HG02970 (cell line): ENCODE measurements at regions not wholly inside any gene's neighbourhood (a gene's known extent, or its start where the extent isn't known, plus 50 kb on each side); places are given as distances from the start of the nearest gene placed in this dataset.
"Not testable (repeated sequence)": the region's sequence is repeated elsewhere in the genome, so short reads cannot be mapped to it uniquely, and the experiment has no call there.

Experiments used
- ATAC-seq: cut with Tn5 transposase; IDR thresholded peaks from one replicate; pipeline ENCODE4 v1.9.1; 2021; ENCODE audit warnings: mild to moderate bottlenecking, moderate library complexity, moderate number of reproducible peaks; ENCODE audit not compliant: unreplicated experiment, low FRiP score

- no peak for ATAC-seq
Measured at GRCh38 chr12:47382305-47382704, 302.5 kb upstream of the AMIGO2 start.

DNA sequence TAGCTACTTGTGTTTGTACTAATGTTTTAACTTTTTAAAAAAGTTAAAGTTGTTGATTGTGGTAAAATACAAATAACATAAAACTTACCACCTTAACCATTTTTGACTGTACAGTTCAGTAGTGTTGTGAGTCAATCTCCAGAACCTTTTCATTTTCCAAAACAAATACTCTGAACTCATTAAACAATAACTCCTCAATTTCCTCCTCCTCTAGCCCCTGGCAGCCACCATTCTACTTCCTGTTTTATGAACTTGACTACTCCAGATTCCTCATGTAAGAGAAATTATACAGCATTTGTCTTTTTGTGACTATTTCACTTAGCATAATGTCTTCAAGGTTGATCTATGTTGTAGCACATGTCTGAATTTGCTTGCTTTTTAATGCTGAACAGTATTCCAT is 299.1 kb upstream of the AMIGO2 start:
- no peak for ATAC-seq

DNA sequence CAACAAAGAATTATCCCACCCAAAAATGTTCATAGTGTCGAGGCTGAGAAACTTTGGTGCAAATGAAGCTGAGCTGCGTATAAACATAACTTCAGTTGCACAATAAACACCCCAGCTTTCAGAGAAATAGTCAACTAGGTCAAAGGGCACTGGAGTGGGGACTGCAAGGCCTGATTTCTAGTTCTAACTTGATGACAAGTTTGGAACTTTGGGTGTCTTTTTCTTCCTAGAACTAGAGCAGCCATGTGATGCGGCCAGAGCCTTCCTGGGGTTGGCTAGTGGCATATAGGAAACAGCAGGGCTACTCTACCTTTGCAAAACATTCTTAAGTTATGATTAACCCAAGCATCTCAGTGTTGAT is 298.4 kb upstream of the AMIGO2 start:
- no peak for ATAC-seq

DNA sequence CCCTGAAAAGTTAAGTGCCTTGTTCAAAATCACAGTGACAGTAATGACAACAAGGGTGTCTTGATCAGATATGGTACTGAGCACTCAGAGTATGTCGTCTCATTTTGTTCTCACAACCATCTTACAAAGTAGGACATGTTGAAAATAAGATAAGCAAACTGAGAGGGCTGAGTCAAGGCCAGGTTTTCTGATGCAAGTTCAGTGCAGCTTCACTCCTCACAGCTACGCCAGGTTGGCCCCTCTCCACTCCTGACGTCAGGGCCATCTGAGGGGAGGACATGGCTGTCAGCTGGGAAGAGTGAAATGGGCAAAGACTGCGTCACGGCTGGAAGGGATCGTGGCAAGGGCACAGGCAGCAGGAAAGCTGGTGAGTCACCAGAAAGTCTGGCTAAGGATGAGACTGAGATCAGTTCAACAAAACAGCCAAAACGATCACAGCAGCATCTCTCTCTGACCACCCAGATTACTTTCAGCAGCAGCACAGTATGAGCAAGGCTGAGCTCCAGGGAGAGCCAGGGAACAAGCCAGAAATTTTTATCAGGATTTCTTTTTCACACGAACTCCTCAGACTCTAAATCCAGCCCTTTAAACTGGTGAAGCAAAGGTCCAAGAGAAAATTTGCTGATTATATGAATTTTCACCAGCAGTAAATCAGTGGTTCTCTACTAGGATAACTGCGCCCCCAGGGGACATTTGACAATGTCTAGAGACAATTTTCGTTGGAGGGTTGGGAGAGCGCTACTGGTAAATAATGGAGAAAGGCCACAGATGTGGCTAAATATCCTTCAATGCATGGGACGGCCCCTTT is 297.9 kb upstream of the AMIGO2 start:
- ATAC-seq = no peak

GRCh38 chr12:47376927-47377326 is 297.2 kb upstream of the AMIGO2 start:
- ATAC-seq = no peak

GRCh38 chr12:47373554-47374150 is 293.9 kb upstream of the AMIGO2 start:
- no peak for ATAC-seq

GRCh38 chr12:47370421-47370820 is 290.7 kb upstream of the AMIGO2 start:
- no peak for ATAC-seq

- ATAC-seq = no peak
Measured at GRCh38 chr12:47369085-47369484, 289.3 kb upstream of the AMIGO2 start.

DNA sequence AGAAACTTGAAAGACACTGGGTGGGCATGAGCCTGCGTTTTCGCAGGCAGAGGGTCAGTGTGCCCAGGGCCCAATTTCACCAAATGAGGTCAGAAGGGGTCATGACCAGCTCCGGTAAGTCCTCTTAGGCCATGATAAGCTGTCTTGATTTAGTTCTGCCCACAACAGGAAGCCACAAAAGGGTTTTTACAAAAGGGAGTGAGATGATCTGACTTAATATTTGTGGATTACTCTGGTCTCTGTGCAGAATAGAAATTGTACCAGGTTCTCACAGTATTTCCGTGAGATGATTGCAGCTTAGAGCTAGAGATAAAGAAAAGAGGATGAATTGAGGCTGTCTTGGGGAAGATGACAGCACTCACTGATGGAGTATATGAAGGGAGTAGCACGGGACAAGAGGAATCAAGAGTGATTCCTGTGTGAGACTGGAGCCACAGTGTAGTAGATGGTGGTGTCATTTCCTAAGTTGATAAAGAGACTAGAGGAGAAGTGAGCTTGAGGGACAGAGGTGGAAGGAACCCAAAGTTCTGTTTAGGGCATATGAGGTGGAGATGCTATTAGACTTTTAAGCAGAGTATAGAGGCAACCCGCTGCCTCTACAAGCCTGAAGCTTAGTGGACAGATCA is 288.3 kb upstream of the AMIGO2 start:
- no peak for ATAC-seq

GRCh38 chr12:47366579-47366978 is 286.8 kb upstream of the AMIGO2 start:
- no peak for ATAC-seq

DNA sequence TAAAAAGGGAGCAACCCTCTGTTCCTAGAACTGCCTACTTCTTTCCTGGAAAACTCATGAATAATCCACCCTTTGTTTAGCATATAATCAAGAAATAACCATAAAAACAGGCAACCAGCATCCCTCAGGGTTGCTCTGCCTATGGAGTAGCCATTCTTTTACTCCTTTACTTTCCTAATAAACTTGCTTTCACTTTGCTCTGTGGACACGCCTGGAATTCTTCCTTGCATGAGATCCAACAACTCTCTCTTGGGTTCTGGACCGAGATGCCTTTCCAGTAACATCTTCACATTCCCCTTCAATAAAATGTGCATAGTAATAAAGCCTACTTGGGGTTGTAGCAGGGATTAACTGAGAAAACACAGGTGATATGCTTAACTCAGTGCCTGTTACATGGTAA is 286.4 kb upstream of the AMIGO2 start:
- ATAC-seq = no peak

DNA sequence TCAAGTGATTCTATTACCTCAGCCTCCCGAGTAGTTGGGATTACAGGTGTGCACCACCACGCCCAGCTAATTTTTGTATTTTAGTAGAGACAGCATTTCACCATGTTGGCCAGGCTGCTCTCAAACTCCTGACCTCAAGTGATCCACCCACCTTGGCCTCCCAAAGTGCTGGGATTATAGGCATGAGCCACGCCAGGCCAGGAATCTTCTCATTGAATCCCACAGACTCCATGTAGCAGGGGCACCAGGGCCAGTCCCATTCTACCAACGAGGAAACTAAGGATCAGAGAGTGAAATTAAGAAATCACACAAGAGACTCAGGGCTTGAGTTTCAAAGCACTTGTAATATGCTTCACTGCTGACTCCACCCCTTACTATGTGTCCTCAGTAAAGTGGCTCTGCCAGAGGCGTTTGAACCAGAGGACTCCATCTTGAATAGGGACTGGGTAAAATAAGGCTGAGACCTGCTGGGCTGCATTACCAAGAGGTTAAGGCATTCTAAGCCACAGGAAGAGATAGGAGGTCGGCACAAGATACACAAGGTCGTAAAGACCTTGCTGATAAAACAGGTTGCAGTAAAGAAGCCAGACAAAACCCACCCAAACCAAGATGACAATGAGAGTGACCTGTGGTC is 285.8 kb upstream of the AMIGO2 start:
- ATAC-seq = not testable (repeated sequence)

GRCh38 chr12:47364261-47364660 is 284.5 kb upstream of the AMIGO2 start:
- ATAC-seq = no peak

- no peak for ATAC-seq
Measured at GRCh38 chr12:47362126-47362705, 282.5 kb upstream of the AMIGO2 start.

DNA sequence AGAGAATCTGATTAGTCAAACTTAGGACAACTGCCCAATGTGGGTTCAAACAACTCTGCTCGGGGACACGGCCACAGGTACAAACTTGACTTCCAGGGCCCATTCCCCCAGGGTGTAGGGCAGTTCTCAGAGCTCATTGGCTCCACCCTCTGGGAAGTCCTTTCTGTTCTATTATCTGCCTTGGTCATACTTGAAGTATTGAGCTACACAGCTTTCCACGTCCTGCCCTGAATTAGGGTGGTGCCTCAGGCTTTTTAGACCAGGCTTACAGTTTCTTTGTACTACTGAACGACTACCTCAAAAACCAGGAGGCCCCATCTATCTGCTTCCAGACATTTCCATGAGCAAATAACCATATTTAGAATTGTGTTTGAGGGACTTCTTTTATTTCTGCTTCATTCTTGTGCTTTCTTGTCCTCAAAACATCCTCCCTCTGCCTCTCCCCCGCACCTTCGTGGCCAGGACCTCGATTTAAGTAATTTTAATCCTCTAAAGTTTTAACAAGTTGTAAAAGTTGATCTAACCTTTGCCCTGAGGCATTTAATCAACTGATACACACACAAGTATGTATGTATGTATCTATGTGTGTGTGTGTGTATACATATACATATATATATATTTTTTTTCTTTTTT is 281.7 kb upstream of the AMIGO2 start:
- peak; percentile 49 for ATAC-seq

- peak; percentile 13 for ATAC-seq
Measured at GRCh38 chr12:47360771-47361388, 281.1 kb upstream of the AMIGO2 start.

DNA sequence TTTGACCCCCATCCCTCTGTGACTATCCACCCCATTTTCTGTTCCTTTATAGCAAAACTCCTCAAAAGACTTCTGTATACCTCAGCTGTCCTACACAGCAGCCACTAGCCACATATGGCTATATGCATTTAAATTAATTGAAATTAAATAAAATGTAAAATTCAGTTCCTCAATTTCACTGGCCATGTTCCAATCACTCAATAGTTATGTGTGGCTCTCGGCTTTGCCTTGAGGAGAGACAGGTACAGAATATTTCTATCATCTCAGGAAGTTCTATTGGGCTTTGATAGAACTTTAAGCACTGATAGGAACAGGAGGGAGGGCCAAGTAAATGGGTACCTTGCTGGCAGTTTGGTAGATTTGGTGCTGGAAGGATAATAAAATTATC is 280.3 kb upstream of the AMIGO2 start:
- no peak for ATAC-seq

DNA sequence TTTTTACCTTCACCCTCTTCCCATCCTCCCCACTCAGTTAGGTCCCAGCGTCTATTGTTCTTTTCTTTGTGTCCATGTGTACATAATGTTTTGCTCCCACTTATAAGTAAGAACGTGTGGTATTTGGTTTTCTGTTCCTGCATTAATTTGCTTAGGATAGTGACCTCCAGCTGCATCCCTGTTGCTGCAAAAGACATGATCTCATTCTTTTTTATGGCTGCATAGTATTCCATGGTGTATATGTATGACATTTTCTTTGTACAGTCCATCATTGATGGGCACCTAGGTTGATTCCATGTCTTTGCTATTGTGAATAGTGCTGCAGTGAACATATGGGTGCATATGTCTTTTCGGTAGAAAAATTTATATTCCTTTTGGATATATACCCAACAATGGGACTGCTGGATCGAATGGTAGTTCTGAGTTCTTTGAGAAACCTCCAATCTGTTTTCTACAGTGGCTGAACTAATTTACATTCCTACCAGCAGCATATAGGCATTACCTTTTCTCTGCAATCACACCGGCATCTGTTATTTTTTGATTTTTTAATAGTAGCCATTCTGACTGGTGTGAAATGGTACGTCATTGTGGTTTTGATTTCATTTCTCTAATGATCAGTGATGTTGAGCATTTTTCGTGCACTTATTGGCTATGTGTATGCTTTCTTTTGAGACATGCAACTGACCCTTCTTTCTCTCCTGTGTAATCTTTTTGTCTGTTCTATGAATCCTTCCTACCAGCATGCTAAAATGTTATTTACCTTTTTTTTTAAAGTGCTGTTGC is 279.7 kb upstream of the AMIGO2 start:
- ATAC-seq = no peak

GRCh38 chr12:47357006-47357405 is 277.2 kb upstream of the AMIGO2 start:
- not testable (repeated sequence) for ATAC-seq
